HCT116 (cell line): ENCODE measurements at regions not wholly inside any gene's neighbourhood (a gene's known extent, or its start where the extent isn't known, plus 50 kb on each side); places are given as distances from the start of the nearest gene placed in this dataset.

Experiments used
- ATAC-seq: fragments of 200-7000 bp; cut with Tn5 transposase; 2 replicates; pipeline ENCODE4 v1.9.1; 2020; ENCODE audit warnings: mild to moderate bottlenecking, moderate library complexity
- BruUV-seq: library from RNA; stranded (reverse); fragments of 400-500 nt; replicated peaks from 2 replicates; lab custom pipeline; 2021; lab: Mats Ljungman, UMichigan
- CTCF ChIA-PET: fragments of 300-600 bp; sonication (Branson Sonifier 250); formaldehyde crosslinking; loops from one replicate; lab custom pipeline; 2021; ENCODE audit warnings: antibody characterized with exemption; lab: Charles Lee
- POLR2A ChIA-PET: fragments of 300-600, 350-600 bp; sonication (Branson Sonifier 250); formaldehyde crosslinking; loops from one replicate; lab custom pipeline; 2021; ENCODE audit warnings: antibody characterized with exemption; lab: Charles Lee
- RAD21 ChIA-PET, 2 experiments: fragments of 300-600 bp; sonication (Branson Sonifier 250); formaldehyde crosslinking; loops; one replicate each; lab custom pipeline; 2023; ENCODE audit warnings: low total read pairs in 2 of 2; ENCODE audit not compliant: uncharacterized antibody in 2 of 2, unreplicated experiment in 2 of 2, low non-redundant PET in 1 of 2; lab: Charles Lee
- DNase-seq: peaks from one replicate; pipeline ENCODE4 v3.0.0-alpha.2; 2010; ENCODE audit warnings: low read depth, low spot score
- H2AFZ ChIP-seq: fragments of 200-600 bp; shearing (Covaris generic), sonication (generic); 2 replicates; pipeline ENCODE4 v1.6.1; 2017; ENCODE audit warnings: low read depth, mixed run types, mixed read lengths, antibody characterized with exemption, low read length; ENCODE audit not compliant: poor library complexity, severe bottlenecking
- H3K27ac ChIP-seq: 2 replicates; pipeline ENCODE4 v1.5.1; 2012; ENCODE audit warnings: low read depth, low read length
- H3K27me3 ChIP-seq: fragments of 200-600 bp; sonication (generic); 2 replicates; pipeline ENCODE4 v1.6.1; 2016; ENCODE audit warnings: mixed run types, low read length, mixed read lengths; ENCODE audit not compliant: insufficient read depth
- H3K36me3 ChIP-seq, 2 experiments: fragments of 200-500 bp in 1 of 2; fragments of 200-600 bp in 1 of 2; sonication (Bioruptor generic) in 1 of 2; sonication (generic) in 1 of 2; 2 replicates each; pipeline versions ENCODE4 v1.5.1 to v1.6.1; 2014 to 2016; ENCODE audit warnings: low read length in 2 of 2, inconsistent platforms in 1 of 2, mixed read lengths in 1 of 2, mixed run types in 1 of 2; ENCODE audit not compliant: insufficient read depth in 2 of 2, control insufficient read depth in 1 of 2
- H3K4me1 ChIP-seq, 2 experiments: fragments of 200-600 bp in 1 of 2; sonication (generic) in 1 of 2; 2 replicates each; pipeline versions ENCODE4 v1.5.1 to v1.6.1; 2012 to 2017; ENCODE audit warnings: low read length in 2 of 2, inconsistent platforms in 1 of 2, mild to moderate bottlenecking in 1 of 2, mixed read lengths in 1 of 2, mixed run types in 1 of 2, moderate library complexity in 1 of 2; ENCODE audit not compliant: insufficient read depth in 2 of 2, control insufficient read depth in 1 of 2
- H3K4me2 ChIP-seq: fragments of 200-600 bp; sonication (generic); 2 replicates; pipeline ENCODE4 v1.6.1; 2017; ENCODE audit warnings: mixed run types, low read length, mixed read lengths
- H3K4me3 ChIP-seq, 2 experiments: fragments of 200-600 bp in 1 of 2; sonication (generic) in 1 of 2; replicated peaks in 1 of 2; 2 replicates each; pipeline ENCODE4 v1.5.1; 2011 to 2016; ENCODE audit warnings: low read length in 2 of 2, control low read depth in 1 of 2, low read depth in 1 of 2, mild to moderate bottlenecking in 1 of 2, mixed read lengths in 1 of 2, mixed run types in 1 of 2
- H3K79me2 ChIP-seq: fragments of 200-600 bp; sonication (generic); 2 replicates; pipeline ENCODE4 v1.6.1; 2017; ENCODE audit warnings: mild to moderate bottlenecking, mixed run types, low read length, moderate library complexity, mixed read lengths; ENCODE audit not compliant: insufficient read depth
- H3K9ac ChIP-seq: fragments of 200-600 bp; sonication (generic); 2 replicates; pipeline ENCODE4 v1.6.1; 2016; ENCODE audit warnings: low read length, mixed read lengths
- H3K9me2 ChIP-seq: fragments of 200-600 bp; sonication (generic), shearing (Covaris generic); 2 replicates; pipeline ENCODE4 v1.6.1; 2017; ENCODE audit warnings: mixed run types, mild to moderate bottlenecking, moderate library complexity; ENCODE audit not compliant: insufficient read depth
- H3K9me3 ChIP-seq, 2 experiments: fragments of 200-500 bp in 1 of 2; fragments of 200-600 bp in 1 of 2; sonication (Bioruptor generic) in 1 of 2; sonication (generic) in 1 of 2; 2 replicates each; pipeline ENCODE4 v1.6.1; 2014 to 2017; ENCODE audit warnings: low read length in 2 of 2, mixed read lengths in 2 of 2, inconsistent platforms in 1 of 2, low read depth in 1 of 2, mild to moderate bottlenecking in 1 of 2, mixed run types in 1 of 2, moderate library complexity in 1 of 2; ENCODE audit not compliant: control insufficient read depth in 1 of 2, insufficient read depth in 1 of 2
- H4K20me1 ChIP-seq: fragments of 200-600 bp; sonication (generic), shearing (Covaris generic); 2 replicates; pipeline ENCODE4 v1.6.1; 2017; ENCODE audit warnings: mixed run types, mild to moderate bottlenecking, moderate library complexity; ENCODE audit not compliant: insufficient read depth
- ATF3 ChIP-seq: IDR thresholded peaks from 2 replicates; pipeline ENCODE4 v1.6.1; 2012
- ELF1 ChIP-seq: IDR thresholded peaks from 2 replicates; pipeline ENCODE4 v1.6.1; 2012; ENCODE audit warnings: low read depth, borderline replicate concordance
- EZH2 ChIP-seq: fragments of 200-600 bp; sonication (generic); IDR thresholded peaks from 2 replicates; pipeline ENCODE4 v1.6.1; 2017; ENCODE audit warnings: antibody characterized with exemption, mixed run types
- JUND ChIP-seq: IDR thresholded peaks from 2 replicates; pipeline ENCODE4 v1.6.1; 2012
- MAX ChIP-seq: IDR thresholded peaks from 2 replicates; pipeline ENCODE4 v1.6.1; 2012
- POLR2AphosphoS5 ChIP-seq: IDR thresholded peaks from 2 replicates; pipeline ENCODE4 v1.6.1; 2011; ENCODE audit warnings: mild to moderate bottlenecking, low read depth, low read length, moderate library complexity
- RAD21 ChIP-seq: IDR thresholded peaks from 2 replicates; pipeline ENCODE4 v1.6.1; 2012; ENCODE audit warnings: low read depth, mild to moderate bottlenecking
- SIN3A ChIP-seq: IDR thresholded peaks from 2 replicates; pipeline ENCODE4 v1.6.1; 2012; ENCODE audit warnings: low read depth
- TCF7L2 ChIP-seq: IDR thresholded peaks from 2 replicates; pipeline ENCODE4 v1.7.0; 2011; ENCODE audit warnings: borderline replicate concordance, inconsistent platforms; ENCODE audit not compliant: insufficient read depth, insufficient read length; ENCODE audit errors: extremely low read depth
- YY1 ChIP-seq: IDR thresholded peaks from 2 replicates; pipeline ENCODE4 v1.6.1; 2011; ENCODE audit warnings: low read length, low read depth, moderate library complexity, mild to moderate bottlenecking; ENCODE audit not compliant: insufficient replicate concordance; ENCODE audit errors: extremely low read depth
- intact Hi-C: fragments of 100-400 bp; cut with micrococcal nuclease; formaldehyde crosslinking; loops from 2 replicates; pipeline ENCODE4 v1.10.0; 2022

- no peak overlapping the region for H3K4me3 ChIP-seq
- POLR2A ChIA-PET: interaction anchor here (2.7 kb wide), 1 partner anchor 511 kb away, joined by 17 read pairs; no protein-coding TSS in a partner anchor
- no peaks in the 10 kb centered on the region for H3K27me3 ChIP-seq
- CTCF ChIA-PET: interaction anchor here (0.6 to 2.7 kb wide), 14 partner anchors 10 to 654 kb away, joined by 3 to 21 read pairs (median 4); no protein-coding TSS in a partner anchor
- BruUV-seq: no TSS peak
- H3K9ac ChIP-seq: no peak overlapping the region
- TF ChIP-seq MAX (no peak), YY1 (no peak), ATF3 (no peak), SIN3A (no peak), EZH2 (no peak), JUND (no peak), ELF1 (no peak), TCF7L2 (no peak), POLR2AphosphoS5 (no peak), RAD21 (no peak)
- intact Hi-C loops: loop anchor here (1.0 to 2.0 kb wide), 6 partner anchors 143 to 654 kb away; no protein-coding TSS in a partner anchor
- no peaks in the 10 kb centered on the region for H3K9me2 ChIP-seq
- H3K36me3 ChIP-seq: no peaks in the 10 kb centered on the region
- H3K9me3 ChIP-seq: no peaks in the 10 kb centered on the region
- H3K4me1 ChIP-seq: peaks cover 6 to 29% of the 10 kb centered on the region in 2 experiments; a peak in 3 of 4 replicates
- DNase-seq: no peak
- H2AFZ ChIP-seq: peak overlapping the region; percentile 92
- no peak overlapping the region for H3K27ac ChIP-seq
- RAD21 ChIA-PET: interaction anchor here (0.7 to 2.0 kb wide), 7 partner anchors 312 to 654 kb away, joined by 3 to 12 read pairs (median 5); no protein-coding TSS in a partner anchor
- peak overlapping the region; percentile 47; the same call in 1 of the 2 replicates for H3K4me2 ChIP-seq
- H3K79me2 ChIP-seq: no peaks in the 10 kb centered on the region
- H4K20me1 ChIP-seq: no peaks in the 10 kb centered on the region
- ATAC-seq: no peak
Observed at GRCh38 chr21:35399706-35400105, 350.6 kb upstream of the RUNX1 start.
